ENCODE measurements at regions not wholly inside any gene's neighbourhood (a gene's known extent, or its start where the extent isn't known, plus 50 kb on each side); places are given as distances from the start of the nearest gene placed in this dataset.

- DNase-seq (ENCODE audit: low read depth in 4 of 4, low spot score in 3 of 4) = no peak
Measured at GRCh38 chr3:30258426-30259392, 347.7 kb upstream of the TGFBR2 start.

- DNase-seq (ENCODE audit: low read depth in 4 of 4, low spot score in 3 of 4) = no peak
Measured at GRCh38 chr3:30259730-30260129, 346.7 kb upstream of the TGFBR2 start.

- DNase-seq (ENCODE audit: low read depth in 4 of 4, low spot score in 3 of 4) = no peak
Measured at GRCh38 chr3:30260762-30261161, 345.6 kb upstream of the TGFBR2 start.

- DNase-seq (ENCODE audit: low read depth in 4 of 4, low spot score in 3 of 4) = no peak
Measured at GRCh38 chr3:30263238-30263924, 343.0 kb upstream of the TGFBR2 start.

- no peak for DNase-seq (ENCODE audit: low read depth in 4 of 4, low spot score in 3 of 4)
Measured at GRCh38 chr3:30263925-30264313, 342.5 kb upstream of the TGFBR2 start.

- DNase-seq (ENCODE audit: low read depth in 4 of 4, low spot score in 3 of 4) = no peak
Measured at GRCh38 chr3:30266524-30266923, 339.9 kb upstream of the TGFBR2 start.

GRCh38 chr3:30268288-30268687, 338.1 kb upstream of the TGFBR2 start:
- no peak for DNase-seq (ENCODE audit: low read depth in 4 of 4, low spot score in 3 of 4)

GRCh38 chr3:30269751-30270445, 336.5 kb upstream of the TGFBR2 start:
- DNase-seq (ENCODE audit: low read depth in 4 of 4, low spot score in 3 of 4) = no peak

- DNase-seq (ENCODE audit: low read depth in 4 of 4, low spot score in 3 of 4) = no peak
Measured at GRCh38 chr3:30271781-30272180, 334.6 kb upstream of the TGFBR2 start.

GRCh38 chr3:30273304-30274072, 332.9 kb upstream of the TGFBR2 start:
- DNase-seq (ENCODE audit: low read depth in 4 of 4, low spot score in 3 of 4) = no peak

- no peak for DNase-seq (ENCODE audit: low read depth in 4 of 4, low spot score in 3 of 4)
Measured at GRCh38 chr3:30277494-30277893, 328.9 kb upstream of the TGFBR2 start.

- DNase-seq (ENCODE audit: low read depth in 4 of 4, low spot score in 3 of 4) = no peak
Measured at GRCh38 chr3:30281526-30281925, 324.9 kb upstream of the TGFBR2 start.

GRCh38 chr3:30282154-30282696, 324.2 kb upstream of the TGFBR2 start:
- no peak for DNase-seq (ENCODE audit: low read depth in 4 of 4, low spot score in 3 of 4)

- DNase-seq (ENCODE audit: low read depth in 4 of 4, low spot score in 3 of 4) = no peak
Measured at GRCh38 chr3:30285188-30286006, 321.0 kb upstream of the TGFBR2 start.

- DNase-seq (ENCODE audit: low read depth in 4 of 4, low spot score in 3 of 4) = no peak
Measured at GRCh38 chr3:30286007-30286669, 320.3 kb upstream of the TGFBR2 start.

- DNase-seq (ENCODE audit: low read depth in 4 of 4, low spot score in 3 of 4) = no peak
Measured at GRCh38 chr3:30286811-30287210, 319.6 kb upstream of the TGFBR2 start.

- DNase-seq (ENCODE audit: low read depth in 4 of 4, low spot score in 3 of 4) = no peak
Measured at GRCh38 chr3:30288830-30289229, 317.6 kb upstream of the TGFBR2 start.

GRCh38 chr3:30289324-30289723, 317.1 kb upstream of the TGFBR2 start:
- DNase-seq (ENCODE audit: low read depth in 4 of 4, low spot score in 3 of 4) = no peak

GRCh38 chr3:30289766-30290165, 316.6 kb upstream of the TGFBR2 start:
- no peak for DNase-seq (ENCODE audit: low read depth in 4 of 4, low spot score in 3 of 4)
